WERI-Rb-1 (cell line): ENCODE measurements at regions not wholly inside any gene's neighbourhood (a gene's known extent, or its start where the extent isn't known, plus 50 kb on each side); places are given as distances from the start of the nearest gene placed in this dataset.

Source experiments
- DNase-seq: peaks from one replicate; pipeline ENCODE4 v3.0.0-alpha.2; 2020
- H3K27ac ChIP-seq: fragments of 250-450 bp; sonication (Bioruptor Pico); 2 replicates; pipeline ENCODE4 v1.5.1; 2020; ENCODE audit warnings: mild to moderate bottlenecking, moderate library complexity
- H3K27me3 ChIP-seq: fragments of 250-450 bp; sonication (Bioruptor Pico); 2 replicates; pipeline ENCODE4 v1.5.1; 2021; ENCODE audit warnings: mild to moderate bottlenecking, low read depth, moderate library complexity; ENCODE audit not compliant: insufficient read depth, severe bottlenecking
- H3K36me3 ChIP-seq: fragments of 250-450 bp; sonication (Bioruptor Pico); 2 replicates; pipeline ENCODE4 v1.5.1; 2020; ENCODE audit warnings: mild to moderate bottlenecking, moderate library complexity
- H3K4me3 ChIP-seq: 2 replicates; pipeline ENCODE4 v1.5.1; 2011; ENCODE audit warnings: low read depth, mild to moderate bottlenecking, control low read depth, low read length
- H3K9me3 ChIP-seq: fragments of 250-450 bp; sonication (Bioruptor Pico); 2 replicates; pipeline ENCODE4 v1.5.1; 2021; ENCODE audit warnings: mild to moderate bottlenecking, moderate library complexity; ENCODE audit not compliant: severe bottlenecking
- TF ChIP-seq, protein P1 (sequence below): IDR thresholded peaks from 2 replicates; pipeline ENCODE4 v1.5.1; 2011; ENCODE audit warnings: low read depth, mild to moderate bottlenecking, control low read depth, inconsistent platforms, low read length

DNA sequence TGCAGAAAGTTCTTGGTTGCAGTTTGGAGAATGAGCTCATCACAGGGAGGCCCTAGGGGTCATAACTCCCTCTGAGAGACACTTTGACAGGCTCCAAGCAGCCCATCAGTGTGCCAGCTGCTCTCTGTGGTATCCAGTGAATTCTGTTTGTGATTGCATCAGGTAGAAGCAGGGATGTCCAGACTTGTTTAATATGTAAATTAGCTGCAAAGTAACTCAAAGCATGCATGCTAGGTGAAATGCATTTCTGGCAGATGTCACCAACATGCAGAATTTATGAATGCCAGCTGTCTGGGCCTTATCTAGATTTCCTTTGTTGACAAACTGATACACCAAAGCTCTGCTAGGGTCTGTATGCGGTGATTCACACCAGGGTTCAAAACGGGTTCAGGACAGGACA, 123.6 kb upstream of the MTNR1B start:
- Histone ChIP-seq H3K36me3 (no peaks in the 10 kb centered on the region), H3K27me3 (no peaks in the 10 kb centered on the region), H3K9me3 (no peaks in the 10 kb centered on the region), H3K4me3 (no peak overlapping the region), H3K27ac (no peak overlapping the region)
- TF ChIP-seq, protein P1, sequence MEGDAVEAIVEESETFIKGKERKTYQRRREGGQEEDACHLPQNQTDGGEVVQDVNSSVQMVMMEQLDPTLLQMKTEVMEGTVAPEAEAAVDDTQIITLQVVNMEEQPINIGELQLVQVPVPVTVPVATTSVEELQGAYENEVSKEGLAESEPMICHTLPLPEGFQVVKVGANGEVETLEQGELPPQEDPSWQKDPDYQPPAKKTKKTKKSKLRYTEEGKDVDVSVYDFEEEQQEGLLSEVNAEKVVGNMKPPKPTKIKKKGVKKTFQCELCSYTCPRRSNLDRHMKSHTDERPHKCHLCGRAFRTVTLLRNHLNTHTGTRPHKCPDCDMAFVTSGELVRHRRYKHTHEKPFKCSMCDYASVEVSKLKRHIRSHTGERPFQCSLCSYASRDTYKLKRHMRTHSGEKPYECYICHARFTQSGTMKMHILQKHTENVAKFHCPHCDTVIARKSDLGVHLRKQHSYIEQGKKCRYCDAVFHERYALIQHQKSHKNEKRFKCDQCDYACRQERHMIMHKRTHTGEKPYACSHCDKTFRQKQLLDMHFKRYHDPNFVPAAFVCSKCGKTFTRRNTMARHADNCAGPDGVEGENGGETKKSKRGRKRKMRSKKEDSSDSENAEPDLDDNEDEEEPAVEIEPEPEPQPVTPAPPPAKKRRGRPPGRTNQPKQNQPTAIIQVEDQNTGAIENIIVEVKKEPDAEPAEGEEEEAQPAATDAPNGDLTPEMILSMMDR = no peak
- no peak for DNase-seq

DNA sequence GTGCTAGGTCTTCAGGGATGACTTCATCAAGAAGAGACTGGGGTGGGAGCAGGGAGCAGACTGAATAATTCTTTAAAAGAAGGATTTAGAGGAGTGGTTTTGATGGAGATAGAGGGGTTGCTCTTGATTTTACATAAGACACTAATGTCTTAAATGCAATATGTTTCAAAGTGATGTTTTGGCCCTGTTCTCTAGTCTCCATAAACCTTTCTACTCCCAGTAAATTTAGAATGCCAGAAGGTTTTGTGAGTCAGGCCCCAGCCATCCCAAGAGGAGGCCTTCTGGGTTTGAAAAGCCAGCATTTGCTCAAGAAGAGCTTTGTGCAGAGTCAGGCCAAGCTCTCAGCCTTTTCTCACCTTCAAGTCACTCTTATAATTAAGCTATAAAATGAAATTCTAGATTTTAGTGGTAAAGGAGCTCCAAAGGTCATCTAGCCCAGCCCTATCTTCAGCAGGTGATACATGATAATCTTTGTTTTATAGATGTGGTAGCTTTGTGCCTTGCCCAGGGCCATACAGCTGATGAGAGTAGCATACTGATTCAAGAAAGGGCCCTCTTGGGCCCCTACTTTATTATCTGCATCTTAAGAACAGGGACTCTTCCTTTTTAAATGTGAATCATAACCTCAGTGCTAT, 122.8 kb upstream of the MTNR1B start:
- Histone ChIP-seq H3K36me3 (no peaks in the 10 kb centered on the region), H3K27ac (no peak overlapping the region), H3K27me3 (no peaks in the 10 kb centered on the region), H3K4me3 (no peak overlapping the region), H3K9me3 (no peaks in the 10 kb centered on the region)
- DNase-seq = no peak
- TF ChIP-seq, protein P1 = no peak

DNA sequence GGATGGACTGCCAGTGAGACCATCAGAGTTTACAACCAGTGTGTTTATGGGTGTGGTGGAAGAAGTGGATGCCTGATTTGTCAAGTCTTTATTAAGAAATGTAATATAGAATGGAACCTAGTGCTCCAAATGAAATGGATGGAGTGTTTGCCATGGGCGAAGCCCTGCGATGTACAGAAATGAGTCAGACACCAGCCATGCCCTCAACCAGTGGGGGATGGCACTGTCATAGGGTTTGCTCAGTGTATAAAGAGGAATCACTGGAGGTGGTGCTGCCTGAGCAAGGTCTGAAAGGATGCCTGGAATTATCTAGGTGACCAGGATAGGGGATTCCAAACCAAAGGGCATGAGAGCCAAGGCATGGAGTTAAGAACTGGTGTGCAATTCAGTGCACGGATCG, 120.9 kb upstream of the MTNR1B start:
- DNase-seq = no peak
- Histone ChIP-seq H3K4me3 (no peak overlapping the region), H3K27me3 (no peaks in the 10 kb centered on the region), H3K36me3 (no peaks in the 10 kb centered on the region), H3K27ac (no peak overlapping the region), H3K9me3 (no peaks in the 10 kb centered on the region)
- TF ChIP-seq, protein P1 = no peak

DNA sequence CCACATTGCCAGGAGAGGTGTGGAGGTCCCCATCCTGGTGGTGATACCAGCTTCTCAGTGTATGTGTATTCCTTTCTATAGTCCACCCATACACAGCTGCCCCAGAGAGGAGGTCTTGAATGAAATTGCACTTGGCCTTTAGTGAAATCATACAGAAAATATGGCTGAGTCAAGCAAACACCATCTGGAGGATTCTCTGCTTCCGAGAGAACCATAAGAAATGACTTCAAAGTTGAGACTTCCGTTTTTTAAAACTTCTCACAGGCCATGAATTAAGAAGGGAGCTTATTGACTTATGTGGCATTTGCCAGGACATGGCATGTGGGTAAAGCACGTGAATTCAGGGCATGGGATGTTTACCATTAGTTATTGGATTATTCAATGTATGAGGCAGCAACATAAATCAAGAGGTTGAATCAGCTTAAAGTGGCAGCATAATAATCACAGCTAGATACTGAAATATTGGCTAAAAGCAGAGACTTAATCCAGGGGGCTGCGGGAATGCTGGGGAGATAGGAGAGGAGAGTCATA, 119.1 kb upstream of the MTNR1B start:
- H3K36me3 ChIP-seq = no peaks in the 10 kb centered on the region
- TF ChIP-seq, protein P1 = no peak
- H3K4me3 ChIP-seq = no peak overlapping the region
- no peaks in the 10 kb centered on the region for H3K9me3 ChIP-seq
- H3K27ac ChIP-seq = no peak overlapping the region
- H3K27me3 ChIP-seq = no peaks in the 10 kb centered on the region
- DNase-seq = no peak

DNA sequence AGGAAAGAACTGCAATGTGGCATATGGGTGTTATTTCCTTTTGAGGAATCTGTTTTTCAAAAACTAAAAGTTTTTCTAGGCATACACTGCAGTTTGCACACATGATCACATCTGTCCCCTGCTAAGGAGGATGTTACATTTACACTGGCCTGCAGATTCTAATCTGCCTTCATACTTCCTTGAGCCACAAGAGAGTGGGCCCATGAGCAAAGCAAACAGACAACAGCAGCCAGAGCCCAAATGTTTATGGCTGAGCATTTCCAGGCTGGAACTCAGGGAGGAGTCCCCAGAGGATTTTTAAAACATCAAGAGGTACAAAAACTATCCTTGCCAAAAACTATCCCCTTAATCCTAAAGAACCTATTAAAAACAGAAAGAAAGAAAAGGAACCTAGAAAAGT, 117.2 kb upstream of the MTNR1B start:
- no peak overlapping the region for H3K27ac ChIP-seq
- TF ChIP-seq, protein P1 = no peak
- H3K36me3 ChIP-seq = no peaks in the 10 kb centered on the region
- H3K9me3 ChIP-seq = no peaks in the 10 kb centered on the region
- no peak overlapping the region for H3K4me3 ChIP-seq
- DNase-seq = no peak
- H3K27me3 ChIP-seq = no peaks in the 10 kb centered on the region

DNA sequence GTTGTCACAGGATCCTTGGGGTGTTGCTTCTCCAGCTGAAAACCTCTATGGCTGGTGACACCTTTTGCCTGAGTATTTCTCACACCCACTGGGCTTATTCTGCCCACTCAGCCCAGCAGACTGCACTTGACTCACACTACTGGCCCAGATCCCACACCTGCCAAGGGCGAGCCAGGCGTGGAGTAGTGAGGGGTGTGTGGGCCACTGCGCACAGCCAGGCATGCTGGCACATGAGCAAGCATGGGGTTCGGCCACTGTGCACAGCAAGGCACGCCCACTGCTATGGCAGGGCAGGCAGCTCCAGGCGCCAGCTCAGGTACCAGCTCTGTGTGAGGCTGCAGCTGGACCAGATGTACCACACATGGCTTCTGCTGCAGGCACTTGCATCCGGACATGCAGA, 116.5 kb upstream of the MTNR1B start:
- no peak for DNase-seq

More for the DNA sequence above, 116.5 kb upstream of the MTNR1B start:
- Histone ChIP-seq H3K4me3 (no peak overlapping the region), H3K27ac (no peak overlapping the region), H3K36me3 (no peaks in the 10 kb centered on the region), H3K9me3 (no peaks in the 10 kb centered on the region), H3K27me3 (no peaks in the 10 kb centered on the region)
- TF ChIP-seq, protein P1 = no peak
